Endothelial cell (in vitro differentiated cells): ENCODE measurements at regions not wholly inside any gene's neighbourhood (a gene's known extent, or its start where the extent isn't known, plus 50 kb on each side); places are given as distances from the start of the nearest gene placed in this dataset.

Experiments
- DNase-seq: peaks from one replicate; pipeline ENCODE4 v3.0.0; 2021; ENCODE audit warnings: low spot score
- H3K27ac Mint-ChIP-seq: one replicate; pipeline ENCODE4 v1.8.0; 2021; ENCODE audit warnings: mixed read lengths, inconsistent platforms; ENCODE audit not compliant: unreplicated experiment
- H3K27me3 Mint-ChIP-seq: one replicate; pipeline ENCODE4 v1.8.0; 2021; ENCODE audit warnings: mild to moderate bottlenecking, moderate library complexity, mixed read lengths, inconsistent platforms; ENCODE audit not compliant: unreplicated experiment
- H3K36me3 Mint-ChIP-seq: one replicate; pipeline ENCODE4 v1.8.0; 2021; ENCODE audit warnings: mild to moderate bottlenecking, low read depth, mixed read lengths, inconsistent platforms; ENCODE audit not compliant: unreplicated experiment
- H3K4me1 Mint-ChIP-seq: one replicate; pipeline ENCODE4 v1.8.0; 2021; ENCODE audit warnings: mild to moderate bottlenecking, mixed read lengths, inconsistent platforms; ENCODE audit not compliant: unreplicated experiment
- H3K4me3 Mint-ChIP-seq: one replicate; pipeline ENCODE4 v1.8.0; 2021; ENCODE audit warnings: mild to moderate bottlenecking, mixed read lengths, inconsistent platforms; ENCODE audit not compliant: unreplicated experiment
- H3K9me3 Mint-ChIP-seq: one replicate; pipeline ENCODE4 v1.8.0; 2021; ENCODE audit warnings: mixed read lengths, inconsistent platforms; ENCODE audit not compliant: unreplicated experiment
- TF ChIP-seq, protein P1 (sequence below): fragments of 200-600 bp; sonication (generic); IDR thresholded peaks from one replicate; pipeline ENCODE4 v1.5.0; 2021; ENCODE audit warnings: antibody characterized with exemption; ENCODE audit not compliant: unreplicated experiment

GRCh38 chr4:59341506-59341905 lies 1858.6 kb upstream of the ADGRL3 start:
- Mint-ChIP-seq H3K4me1 (no peaks in the 10 kb centered on the region), H3K27me3 (no peaks in the 10 kb centered on the region), H3K36me3 (no peaks in the 10 kb centered on the region), H3K9me3 (no peaks in the 10 kb centered on the region), H3K4me3 (no peak overlapping the region), H3K27ac (no peak overlapping the region)
- DNase-seq: no peak
- TF ChIP-seq, protein P1, sequence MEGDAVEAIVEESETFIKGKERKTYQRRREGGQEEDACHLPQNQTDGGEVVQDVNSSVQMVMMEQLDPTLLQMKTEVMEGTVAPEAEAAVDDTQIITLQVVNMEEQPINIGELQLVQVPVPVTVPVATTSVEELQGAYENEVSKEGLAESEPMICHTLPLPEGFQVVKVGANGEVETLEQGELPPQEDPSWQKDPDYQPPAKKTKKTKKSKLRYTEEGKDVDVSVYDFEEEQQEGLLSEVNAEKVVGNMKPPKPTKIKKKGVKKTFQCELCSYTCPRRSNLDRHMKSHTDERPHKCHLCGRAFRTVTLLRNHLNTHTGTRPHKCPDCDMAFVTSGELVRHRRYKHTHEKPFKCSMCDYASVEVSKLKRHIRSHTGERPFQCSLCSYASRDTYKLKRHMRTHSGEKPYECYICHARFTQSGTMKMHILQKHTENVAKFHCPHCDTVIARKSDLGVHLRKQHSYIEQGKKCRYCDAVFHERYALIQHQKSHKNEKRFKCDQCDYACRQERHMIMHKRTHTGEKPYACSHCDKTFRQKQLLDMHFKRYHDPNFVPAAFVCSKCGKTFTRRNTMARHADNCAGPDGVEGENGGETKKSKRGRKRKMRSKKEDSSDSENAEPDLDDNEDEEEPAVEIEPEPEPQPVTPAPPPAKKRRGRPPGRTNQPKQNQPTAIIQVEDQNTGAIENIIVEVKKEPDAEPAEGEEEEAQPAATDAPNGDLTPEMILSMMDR: no peak

- no peak overlapping the region for H3K4me3 Mint-ChIP-seq
- H3K4me1 Mint-ChIP-seq: no peaks in the 10 kb centered on the region
- H3K27ac Mint-ChIP-seq: no peak overlapping the region
- no peak for DNase-seq
- no peaks in the 10 kb centered on the region for H3K27me3 Mint-ChIP-seq
- no peaks in the 10 kb centered on the region for H3K36me3 Mint-ChIP-seq
- TF ChIP-seq, protein P1: no peak
- no peaks in the 10 kb centered on the region for H3K9me3 Mint-ChIP-seq
Observed at GRCh38 chr4:59348949-59349348, 1851.2 kb upstream of the ADGRL3 start.

- H3K27me3 Mint-ChIP-seq: no peaks in the 10 kb centered on the region
- H3K36me3 Mint-ChIP-seq: no peaks in the 10 kb centered on the region
- no peak for DNase-seq
- no peaks in the 10 kb centered on the region for H3K4me1 Mint-ChIP-seq
- no peak overlapping the region for H3K4me3 Mint-ChIP-seq
- no peaks in the 10 kb centered on the region for H3K9me3 Mint-ChIP-seq
- H3K27ac Mint-ChIP-seq: no peak overlapping the region
- TF ChIP-seq, protein P1: no peak
Observed at GRCh38 chr4:59369229-59369628, 1830.9 kb upstream of the ADGRL3 start.

GRCh38 chr4:59374416-59374815 lies 1825.7 kb upstream of the ADGRL3 start:
- DNase-seq: no peak
- TF ChIP-seq, protein P1: no peak
- Mint-ChIP-seq H3K27me3 (peaks cover 4% of the 10 kb centered on the region), H3K4me1 (no peaks in the 10 kb centered on the region), H3K4me3 (no peak overlapping the region), H3K27ac (no peak overlapping the region), H3K36me3 (no peaks in the 10 kb centered on the region), H3K9me3 (no peaks in the 10 kb centered on the region)

GRCh38 chr4:59380841-59381366 lies 1819.2 kb upstream of the ADGRL3 start:
- Mint-ChIP-seq H3K27me3 (peaks cover 3% of the 10 kb centered on the region), H3K36me3 (no peaks in the 10 kb centered on the region), H3K4me3 (no peak overlapping the region), H3K27ac (no peak overlapping the region), H3K4me1 (no peaks in the 10 kb centered on the region), H3K9me3 (no peaks in the 10 kb centered on the region)
- no peak for DNase-seq
- TF ChIP-seq, protein P1: no peak
